Globus pallidus (tissue), 1 donor: ENCODE measurements at regions not wholly inside any gene's neighbourhood (a gene's known extent, or its start where the extent isn't known, plus 50 kb on each side); places are given as distances from the start of the nearest gene placed in this dataset.
"Not testable (repeated sequence)": the region's sequence is repeated elsewhere in the genome, so short reads cannot be mapped to it uniquely, and the experiment has no call there.

Experiments used
- DNase-seq: peaks from one replicate; pipeline ENCODE4 v3.0.0-alpha.2; 2015; ENCODE audit warnings: low spot score

- DNase-seq = no peak
These were observed 771.7 kb upstream of the PCDH7 start for GRCh38 chr4:29948451-29948850.

GRCh38 chr4:29948858-29949257 lies 771.3 kb upstream of the PCDH7 start:
- DNase-seq = no peak

GRCh38 chr4:29966386-29966785 lies 753.8 kb upstream of the PCDH7 start:
- no peak for DNase-seq

GRCh38 chr4:29970626-29971025 lies 749.5 kb upstream of the PCDH7 start:
- peak; percentile 16 for DNase-seq

GRCh38 chr4:29972121-29972520 lies 748.0 kb upstream of the PCDH7 start:
- DNase-seq = no peak

- no peak for DNase-seq
These were observed 736.3 kb upstream of the PCDH7 start for GRCh38 chr4:29983890-29984289.

- no peak for DNase-seq
These were observed 718.5 kb upstream of the PCDH7 start for GRCh38 chr4:30001628-30002027.

GRCh38 chr4:30002341-30002740 lies 717.8 kb upstream of the PCDH7 start:
- DNase-seq = no peak

GRCh38 chr4:30005995-30006394 lies 714.2 kb upstream of the PCDH7 start:
- no peak for DNase-seq

GRCh38 chr4:30024526-30024925 lies 695.6 kb upstream of the PCDH7 start:
- DNase-seq = no peak

- no peak for DNase-seq
These were observed 691.3 kb upstream of the PCDH7 start for GRCh38 chr4:30028826-30029225.

- peak; percentile 83 for DNase-seq
These were observed 664.0 kb upstream of the PCDH7 start for GRCh38 chr4:30056016-30056766.

GRCh38 chr4:30068234-30068633 lies 651.9 kb upstream of the PCDH7 start:
- DNase-seq = no peak

- no peak for DNase-seq
These were observed 647.0 kb upstream of the PCDH7 start for GRCh38 chr4:30073011-30073710.

- DNase-seq = not testable (repeated sequence)
These were observed 627.6 kb upstream of the PCDH7 start for GRCh38 chr4:30092420-30093128.

GRCh38 chr4:30094887-30095286 lies 625.3 kb upstream of the PCDH7 start:
- no peak for DNase-seq

GRCh38 chr4:30103455-30103854 lies 616.7 kb upstream of the PCDH7 start:
- DNase-seq = no peak

- no peak for DNase-seq
These were observed 603.8 kb upstream of the PCDH7 start for GRCh38 chr4:30116401-30116800.

- DNase-seq = no peak
These were observed 602.7 kb upstream of the PCDH7 start for GRCh38 chr4:30117433-30117832.

GRCh38 chr4:30122711-30123110 lies 597.5 kb upstream of the PCDH7 start:
- DNase-seq = no peak

- DNase-seq = not testable (repeated sequence)
These were observed 595.5 kb upstream of the PCDH7 start for GRCh38 chr4:30124621-30125020.

- DNase-seq = no peak
These were observed 594.3 kb upstream of the PCDH7 start for GRCh38 chr4:30125868-30126267.

- no peak for DNase-seq
These were observed 593.8 kb upstream of the PCDH7 start for GRCh38 chr4:30126351-30126750.
